ENCODE measurements at regions not wholly inside any gene's neighbourhood (a gene's known extent, or its start where the extent isn't known, plus 50 kb on each side); places are given as distances from the start of the nearest gene placed in this dataset.

- no peak overlapping the region for H4K91ac ChIP-seq (ENCODE audit: low read depth, low read length, poor library complexity)
- H3K79me1 ChIP-seq (ENCODE audit: low read depth, low read length) = no peaks in the 10 kb centered on the region
- no peak overlapping the region for H2AFZ ChIP-seq (ENCODE audit: low read length)
- H3K27ac ChIP-seq (replicated peaks; ENCODE audit: low read length) = no peak overlapping the region
- H2BK12ac ChIP-seq (ENCODE audit: low read length) = no peak overlapping the region
- no peak overlapping the region for H2AK5ac ChIP-seq (ENCODE audit: low read depth, low read length)
- DNase-seq (ENCODE audit: low spot score) = no peak
- H3K23ac ChIP-seq (ENCODE audit: low read depth, low read length, poor library complexity) = no peak overlapping the region
- H3K4me2 ChIP-seq (ENCODE audit: insufficient read depth, low read length, poor library complexity, severe bottlenecking) = no peak overlapping the region
- no peak overlapping the region for H3K4ac ChIP-seq (ENCODE audit: low read length)
- no peak overlapping the region for H3K18ac ChIP-seq (ENCODE audit: low read length)
- no peak overlapping the region for H2BK120ac ChIP-seq (ENCODE audit: low read depth, low read length)
- H3K4me1 ChIP-seq (ENCODE audit: control insufficient read depth in 2 of 2, insufficient read depth in 1 of 2, low read depth in 1 of 2, low read length in 2 of 2) = peaks cover 0 to 6% of the 10 kb centered on the region in 2 donors
- no peak overlapping the region for H2BK15ac ChIP-seq (ENCODE audit: low read length)
- no peaks in the 10 kb centered on the region for H3K27me3 ChIP-seq (ENCODE audit: control insufficient read depth in 3 of 3, insufficient read depth in 3 of 3, low read depth in 1 of 3, low read length in 3 of 3)
- H3K4me3 ChIP-seq (ENCODE audit: low read length in 2 of 2) = no peak overlapping the region
- H3K9me3 ChIP-seq (replicated peaks in 1 of 2; ENCODE audit: control insufficient read depth in 2 of 2, insufficient read depth in 1 of 2, low read depth in 1 of 2, low read length in 2 of 2) = no peaks in the 10 kb centered on the region
- H3K9ac ChIP-seq (ENCODE audit: low read depth, low read length, poor library complexity) = no peak overlapping the region
- no peak overlapping the region for H4K8ac ChIP-seq (ENCODE audit: low read depth, low read length)
- no peak overlapping the region for H3K14ac ChIP-seq (ENCODE audit: low read length)
- no peak overlapping the region for H2BK5ac ChIP-seq (ENCODE audit: low read length)
- H3K36me3 ChIP-seq (replicated peaks in 1 of 2; ENCODE audit: control insufficient read depth in 2 of 2, insufficient read depth in 2 of 2, low read length in 2 of 2) = no peaks in the 10 kb centered on the region
- no CpG with 5 or more reads among the region's 3 CpGs for WGBS, 2 donors (ENCODE audit: extremely low coverage in 2 of 2, insufficient read length in 2 of 2, insufficient replicate concordance in 1 of 2)
Measured at GRCh38 chr21:16095005-16095404, 365.2 kb downstream of the USP25 start.

DNA sequence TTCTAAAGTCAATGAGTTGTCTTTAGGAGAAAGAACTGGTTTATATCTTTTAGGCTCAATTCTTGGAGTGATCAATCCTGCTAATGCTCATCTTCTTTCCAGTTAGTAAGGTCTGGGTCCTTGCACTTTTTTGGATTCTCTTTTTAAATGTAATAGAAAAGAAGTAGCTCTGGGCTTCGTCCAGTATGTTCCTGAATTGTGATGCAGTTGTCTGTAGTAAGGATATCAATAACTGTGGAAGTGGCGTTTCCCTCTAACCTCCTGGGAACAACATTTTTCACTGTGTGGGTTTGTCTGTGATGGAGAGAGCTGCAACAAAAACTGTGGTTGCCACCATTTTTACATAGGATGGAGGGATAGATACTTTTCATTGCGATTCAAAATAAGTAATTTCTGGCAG is 367.2 kb downstream of the USP25 start:
- WGBS, 2 donors (ENCODE audit: extremely low coverage in 2 of 2, insufficient read length in 2 of 2, insufficient replicate concordance in 1 of 2) = no CpG with 5 or more reads among the region's 3 CpGs
- Histone ChIP-seq H2BK5ac (ENCODE audit: low read length) (no peak overlapping the region), H2BK120ac (ENCODE audit: low read depth, low read length) (no peak overlapping the region), H3K18ac (ENCODE audit: low read length) (no peak overlapping the region), H3K27me3 (ENCODE audit: control insufficient read depth in 3 of 3, insufficient read depth in 3 of 3, low read depth in 1 of 3, low read length in 3 of 3) (no peaks in the 10 kb centered on the region), H2AK5ac (ENCODE audit: low read depth, low read length) (no peak overlapping the region), H3K4me2 (ENCODE audit: insufficient read depth, low read length, poor library complexity, severe bottlenecking) (no peak overlapping the region), H2BK15ac (ENCODE audit: low read length) (no peak overlapping the region), H3K36me3 (replicated peaks in 1 of 2; ENCODE audit: control insufficient read depth in 2 of 2, insufficient read depth in 2 of 2, low read length in 2 of 2) (no peaks in the 10 kb centered on the region), H4K8ac (ENCODE audit: low read depth, low read length) (no peak overlapping the region), H3K4me3 (ENCODE audit: low read length in 2 of 2) (no peak overlapping the region), H2AFZ (ENCODE audit: low read length) (peak overlapping the region; percentile 79), H3K23ac (ENCODE audit: low read depth, low read length, poor library complexity) (no peak overlapping the region), H3K4ac (ENCODE audit: low read length) (no peak overlapping the region), H3K9me3 (replicated peaks in 1 of 2; ENCODE audit: control insufficient read depth in 2 of 2, insufficient read depth in 1 of 2, low read depth in 1 of 2, low read length in 2 of 2) (no peaks in the 10 kb centered on the region), H3K14ac (ENCODE audit: low read length) (no peak overlapping the region), H3K27ac (replicated peaks; ENCODE audit: low read length) (no peak overlapping the region), H3K9ac (ENCODE audit: low read depth, low read length, poor library complexity) (no peak overlapping the region), H3K79me1 (ENCODE audit: low read depth, low read length) (no peaks in the 10 kb centered on the region), H3K4me1 (ENCODE audit: control insufficient read depth in 2 of 2, insufficient read depth in 1 of 2, low read depth in 1 of 2, low read length in 2 of 2) (peaks cover 0 to 6% of the 10 kb centered on the region in 2 donors), H4K91ac (ENCODE audit: low read depth, low read length, poor library complexity) (no peak overlapping the region), H2BK12ac (ENCODE audit: low read length) (no peak overlapping the region)
- no peak for DNase-seq (ENCODE audit: low spot score)

GRCh38 chr21:16102113-16102512 is 372.3 kb downstream of the USP25 start:
- Histone ChIP-seq H3K27ac (replicated peaks; ENCODE audit: low read length) (no peak overlapping the region), H2BK12ac (ENCODE audit: low read length) (no peak overlapping the region), H3K4me1 (ENCODE audit: control insufficient read depth in 2 of 2, insufficient read depth in 1 of 2, low read depth in 1 of 2, low read length in 2 of 2) (peaks cover 0 to 5% of the 10 kb centered on the region in 2 donors), H3K79me1 (ENCODE audit: low read depth, low read length) (no peaks in the 10 kb centered on the region), H3K23ac (ENCODE audit: low read depth, low read length, poor library complexity) (no peak overlapping the region), H3K9me3 (replicated peaks in 1 of 2; ENCODE audit: control insufficient read depth in 2 of 2, insufficient read depth in 1 of 2, low read depth in 1 of 2, low read length in 2 of 2) (no peaks in the 10 kb centered on the region), H2AFZ (ENCODE audit: low read length) (no peak overlapping the region), H3K14ac (ENCODE audit: low read length) (no peak overlapping the region), H2BK5ac (ENCODE audit: low read length) (no peak overlapping the region), H3K4ac (ENCODE audit: low read length) (no peak overlapping the region), H3K36me3 (replicated peaks in 1 of 2; ENCODE audit: control insufficient read depth in 2 of 2, insufficient read depth in 2 of 2, low read length in 2 of 2) (no peaks in the 10 kb centered on the region), H2BK120ac (ENCODE audit: low read depth, low read length) (no peak overlapping the region), H4K91ac (ENCODE audit: low read depth, low read length, poor library complexity) (no peak overlapping the region), H4K8ac (ENCODE audit: low read depth, low read length) (no peak overlapping the region), H2BK15ac (ENCODE audit: low read length) (no peak overlapping the region), H3K18ac (ENCODE audit: low read length) (no peak overlapping the region), H2AK5ac (ENCODE audit: low read depth, low read length) (no peak overlapping the region), H3K4me2 (ENCODE audit: insufficient read depth, low read length, poor library complexity, severe bottlenecking) (no peak overlapping the region), H3K9ac (ENCODE audit: low read depth, low read length, poor library complexity) (no peak overlapping the region), H3K4me3 (ENCODE audit: low read length in 2 of 2) (no peak overlapping the region), H3K27me3 (ENCODE audit: control insufficient read depth in 3 of 3, insufficient read depth in 3 of 3, low read depth in 1 of 3, low read length in 3 of 3) (no peaks in the 10 kb centered on the region)
- no CpG with 5 or more reads among the region's 2 CpGs for WGBS, 2 donors (ENCODE audit: extremely low coverage in 2 of 2, insufficient read length in 2 of 2, insufficient replicate concordance in 1 of 2)
- DNase-seq (ENCODE audit: low spot score) = no peak

DNA sequence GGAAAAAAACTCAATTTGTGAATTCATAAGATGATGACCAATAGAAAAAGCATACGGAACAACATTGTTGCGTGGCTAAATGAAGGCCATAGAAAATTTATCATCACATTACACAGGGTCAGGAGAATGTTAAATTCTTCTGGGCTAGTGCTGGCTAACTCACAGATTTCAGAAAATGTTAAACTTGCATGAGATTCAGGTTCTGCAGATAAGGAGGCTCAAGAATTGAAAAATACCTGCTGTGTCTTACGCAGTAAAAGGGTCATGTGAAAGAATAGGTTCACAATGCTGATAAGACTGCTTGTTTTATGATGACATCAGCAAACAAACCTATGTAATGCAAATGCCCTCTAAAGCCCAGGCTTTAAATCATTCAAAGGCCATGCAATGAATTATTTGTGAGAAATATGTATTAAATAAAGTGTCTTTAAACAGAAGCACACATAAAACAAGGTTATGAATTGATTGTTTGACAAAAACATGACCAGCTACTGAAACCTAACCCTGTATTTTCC is 378.8 kb downstream of the USP25 start:
- H3K4me1 ChIP-seq (ENCODE audit: control insufficient read depth in 2 of 2, insufficient read depth in 1 of 2, low read depth in 1 of 2, low read length in 2 of 2) = peaks cover 0 to 7% of the 10 kb centered on the region in 2 donors
- no peak overlapping the region for H3K27ac ChIP-seq (replicated peaks; ENCODE audit: low read length)
- no peaks in the 10 kb centered on the region for H3K36me3 ChIP-seq (replicated peaks in 1 of 2; ENCODE audit: control insufficient read depth in 2 of 2, insufficient read depth in 2 of 2, low read length in 2 of 2)
- H3K27me3 ChIP-seq (ENCODE audit: control insufficient read depth in 3 of 3, insufficient read depth in 3 of 3, low read depth in 1 of 3, low read length in 3 of 3) = no peaks in the 10 kb centered on the region
- no peak overlapping the region for H2BK15ac ChIP-seq (ENCODE audit: low read length)
- no peak overlapping the region for H3K9ac ChIP-seq (ENCODE audit: low read depth, low read length, poor library complexity)
- no peak overlapping the region for H3K23ac ChIP-seq (ENCODE audit: low read depth, low read length, poor library complexity)
- H3K4me2 ChIP-seq (ENCODE audit: insufficient read depth, low read length, poor library complexity, severe bottlenecking) = no peak overlapping the region
- H3K79me1 ChIP-seq (ENCODE audit: low read depth, low read length) = no peaks in the 10 kb centered on the region
- DNase-seq (ENCODE audit: low spot score) = no peak
- no peak overlapping the region for H3K4ac ChIP-seq (ENCODE audit: low read length)
- H2BK120ac ChIP-seq (ENCODE audit: low read depth, low read length) = no peak overlapping the region
- H2BK12ac ChIP-seq (ENCODE audit: low read length) = no peak overlapping the region
- no peak overlapping the region for H3K4me3 ChIP-seq (ENCODE audit: low read length in 2 of 2)
- H4K91ac ChIP-seq (ENCODE audit: low read depth, low read length, poor library complexity) = no peak overlapping the region
- no peak overlapping the region for H3K14ac ChIP-seq (ENCODE audit: low read length)
- no peak overlapping the region for H3K18ac ChIP-seq (ENCODE audit: low read length)
- no peak overlapping the region for H2BK5ac ChIP-seq (ENCODE audit: low read length)
- no peaks in the 10 kb centered on the region for H3K9me3 ChIP-seq (replicated peaks in 1 of 2; ENCODE audit: control insufficient read depth in 2 of 2, insufficient read depth in 1 of 2, low read depth in 1 of 2, low read length in 2 of 2)
- H4K8ac ChIP-seq (ENCODE audit: low read depth, low read length) = no peak overlapping the region
- H2AFZ ChIP-seq (ENCODE audit: low read length) = no peak overlapping the region
- WGBS, 2 donors (ENCODE audit: extremely low coverage in 2 of 2, insufficient read length in 2 of 2, insufficient replicate concordance in 1 of 2) = no CpG with 5 or more reads among the region's 3 CpGs
- H2AK5ac ChIP-seq (ENCODE audit: low read depth, low read length) = no peak overlapping the region

All from neuronal stem cell (in vitro differentiated cells).